Astrocyte of the spinal cord (primary cell): ENCODE measurements at regions not wholly inside any gene's neighbourhood (a gene's known extent, or its start where the extent isn't known, plus 50 kb on each side); places are given as distances from the start of the nearest gene placed in this dataset.

Source experiments
- DNase-seq: peaks from one replicate; pipeline ENCODE4 v3.0.0; 2011; ENCODE audit warnings: low read depth, low spot score
- H3K4me3 ChIP-seq: 2 replicates; pipeline ENCODE4 v1.5.1; 2011; ENCODE audit warnings: low read depth, mild to moderate bottlenecking, low read length, moderate library complexity
- CTCF ChIP-seq: IDR thresholded peaks from 2 replicates; pipeline ENCODE4 v1.5.1; 2012; ENCODE audit warnings: low read depth, mild to moderate bottlenecking, low read length, inconsistent platforms
- in situ Hi-C: cut with HindIII; loops from 2 replicates; pipeline ENCODE4 v1.10.0; 2017; ENCODE audit warnings: low sequenced_read_pairs

- TF ChIP-seq CTCF, result no peak
- in situ Hi-C loops, result no loop called here
- H3K4me3 ChIP-seq, result no peak overlapping the region
- DNase-seq, result no peak
These were observed 137.7 kb upstream of the GRM7 start for GRCh38 chr3:6723205-6723604.

DNA sequence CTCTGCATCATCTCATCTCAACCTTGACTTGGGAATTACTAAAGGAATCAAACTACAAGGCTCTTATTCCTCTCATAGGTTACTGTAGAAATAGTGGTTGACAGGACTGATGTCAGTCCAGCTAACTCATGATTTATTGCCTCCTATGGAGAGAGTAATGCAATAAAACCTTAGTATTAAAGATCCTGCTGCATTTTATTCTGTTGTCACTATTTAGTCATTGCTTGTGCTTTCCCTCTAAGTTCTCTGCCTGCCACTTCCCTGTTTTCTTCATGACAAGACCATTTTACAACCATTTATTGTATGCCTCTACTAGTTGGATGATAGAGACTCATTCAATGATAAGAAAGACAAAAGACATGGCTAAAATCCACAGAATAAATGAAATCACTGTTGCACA, 134.1 kb upstream of the GRM7 start:
- no peak overlapping the region for H3K4me3 ChIP-seq
- in situ Hi-C loops, result no loop called here
- TF ChIP-seq CTCF, result no peak
- DNase-seq, result no peak

- TF ChIP-seq CTCF, result no peak
- no peak for DNase-seq
- no peak overlapping the region for H3K4me3 ChIP-seq
- in situ Hi-C loops, result no loop called here
These were observed 128.1 kb upstream of the GRM7 start for GRCh38 chr3:6732807-6733206.

- in situ Hi-C loops, result no loop called here
- DNase-seq, result no peak
- H3K4me3 ChIP-seq, result no peak overlapping the region
- no peak for TF ChIP-seq CTCF
These were observed 127.1 kb upstream of the GRM7 start for GRCh38 chr3:6733699-6734394.

GRCh38 chr3:6734395-6734746, 126.5 kb upstream of the GRM7 start:
- in situ Hi-C loops, result no loop called here
- no peak for TF ChIP-seq CTCF
- no peak for DNase-seq
- no peak overlapping the region for H3K4me3 ChIP-seq

DNA sequence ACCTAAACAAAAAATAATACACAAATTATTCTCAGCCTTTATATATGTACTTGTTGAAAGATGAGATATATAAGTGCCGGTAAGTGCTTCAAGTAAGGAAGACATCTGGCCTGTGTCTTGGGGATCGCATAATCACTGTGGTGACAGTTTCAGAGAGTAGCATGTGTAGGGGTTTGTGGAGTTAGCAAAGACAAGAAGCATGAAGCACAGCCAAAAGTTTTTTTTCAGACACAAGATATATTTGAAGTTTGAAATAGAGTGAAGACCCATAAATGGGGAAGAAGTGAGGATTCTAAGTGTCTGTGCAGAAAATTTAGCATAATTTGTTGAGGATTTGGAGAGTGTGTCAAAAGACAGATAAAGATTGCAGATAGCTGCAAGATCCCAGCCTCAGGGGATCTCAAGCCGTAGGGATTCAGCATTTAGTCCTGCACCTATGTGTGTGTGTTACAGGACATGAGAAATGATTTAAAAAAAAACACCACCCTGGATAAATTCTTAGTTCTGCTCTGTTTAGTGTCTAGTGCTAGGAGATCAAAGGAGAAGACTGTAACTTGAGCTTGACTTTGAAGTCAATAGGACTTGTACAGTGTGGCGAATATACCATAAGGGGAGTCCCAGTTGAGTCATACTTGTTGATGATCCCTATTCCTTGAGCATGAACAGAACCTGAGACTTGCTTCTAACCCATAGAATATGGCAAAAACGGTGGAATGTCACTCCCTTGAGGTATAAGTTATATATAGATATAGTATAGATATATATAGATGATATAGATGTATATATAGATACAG, 123.9 kb upstream of the GRM7 start:
- H3K4me3 ChIP-seq, result no peak overlapping the region
- no peak for TF ChIP-seq CTCF
- in situ Hi-C loops, result no loop called here
- no peak for DNase-seq
